HepG2 (cell line): ENCODE measurements at regions not wholly inside any gene's neighbourhood (a gene's known extent, or its start where the extent isn't known, plus 50 kb on each side); places are given as distances from the start of the nearest gene placed in this dataset.

Source experiments
- ATAC-seq: fragments of 200-7000 bp; cut with Tn5 transposase; 3 replicates; pipeline ENCODE4 v1.9.1; 2020; ENCODE audit warnings: mild to moderate bottlenecking, moderate library complexity
- BruUV-seq: library from RNA; stranded (reverse); fragments of 400-500 nt; replicated peaks from 2 replicates; lab custom pipeline; 2021; lab: Mats Ljungman, UMichigan
- CTCF ChIA-PET: fragments of 300-600 bp; formaldehyde crosslinking; extraction: SDS; loops from one replicate; lab custom pipeline; 2021; ENCODE audit warnings: low total read pairs, inconsistent platforms, low intra/inter-chr PET ratio; lab: Yijun Ruan, JAX
- POLR2A ChIA-PET: fragments of 350-600 bp; sonication (Branson Sonifier 250); formaldehyde crosslinking; loops from one replicate; lab custom pipeline; 2020; ENCODE audit warnings: antibody characterized with exemption, inconsistent platforms; lab: Yijun Ruan, JAX
- DNase-seq: peaks from one replicate; pipeline ENCODE4 v3.0.0-alpha.2; 2015; ENCODE audit warnings: low spot score
- FAIRE-seq: peaks from 3 replicates; lab custom pipeline; 2011; peaks lifted over from hg19 to GRCh38; lab: Jason Lieb, UNC
- H2AFZ ChIP-seq: one replicate; pipeline ENCODE4 v1.6.1; 2011; ENCODE audit warnings: low read length, inconsistent platforms
- H3K27ac ChIP-seq: fragments of 300-600 bp; 3 replicates; pipeline ENCODE4 v1.8.0; 2011; ENCODE audit warnings: mixed run types, mild to moderate bottlenecking, mixed read lengths, low read length, inconsistent platforms; ENCODE audit not compliant: insufficient read depth; ENCODE audit errors: extremely low read length
- H3K27me3 ChIP-seq, 2 experiments: fragments of 200-600 bp in 1 of 2; 2 replicates in 1 of 2; 3 replicates in 1 of 2; pipeline versions ENCODE4 v1.6.0 to v1.8.0; 2011; ENCODE audit warnings: low read length in 2 of 2, mild to moderate bottlenecking in 2 of 2, moderate library complexity in 2 of 2, inconsistent platforms in 1 of 2; ENCODE audit not compliant: insufficient read depth in 2 of 2, control insufficient read depth in 1 of 2
- H3K36me3 ChIP-seq, 2 experiments: fragments of 200-600 bp in 1 of 2; replicated peaks in 1 of 2; 2 replicates in 1 of 2; 3 replicates in 1 of 2; pipeline versions ENCODE4 v1.5.1 to v1.8.0; 2011; ENCODE audit warnings: low read length in 2 of 2, inconsistent platforms in 1 of 2; ENCODE audit not compliant: insufficient read depth in 2 of 2, control insufficient read depth in 1 of 2
- H3K4me1 ChIP-seq: 2 replicates; pipeline ENCODE4 v1.5.1; 2012; ENCODE audit warnings: low read length, inconsistent platforms; ENCODE audit not compliant: insufficient read depth
- H3K4me2 ChIP-seq: 2 replicates; pipeline ENCODE4 v1.6.0; 2011; ENCODE audit warnings: low read depth, low read length, inconsistent platforms
- H3K4me3 ChIP-seq, 3 experiments: fragments of 200-600 bp in 1 of 3; sonication (generic), shearing (Covaris generic) in 1 of 3; replicated peaks in 1 of 3; 2 replicates each; pipeline ENCODE4 v1.5.1; 2011 to 2016; ENCODE audit warnings: low read length in 3 of 3, inconsistent platforms in 2 of 3, low read depth in 2 of 3, mild to moderate bottlenecking in 2 of 3, control low read depth in 1 of 3, mixed read lengths in 1 of 3; ENCODE audit not compliant: insufficient read depth in 1 of 3
- H3K79me2 ChIP-seq: one replicate; pipeline ENCODE4 v1.6.1; 2011; ENCODE audit warnings: low read length, inconsistent platforms; ENCODE audit not compliant: insufficient read depth
- H3K9ac ChIP-seq: 2 replicates; pipeline ENCODE4 v1.6.0; 2011; ENCODE audit warnings: mild to moderate bottlenecking, low read depth, low read length, inconsistent platforms; ENCODE audit not compliant: insufficient read depth
- H3K9me3 ChIP-seq: 2 replicates; pipeline ENCODE4 v1.5.1; 2012; ENCODE audit warnings: mild to moderate bottlenecking, low read length
- H4K20me1 ChIP-seq: 2 replicates; pipeline ENCODE4 v1.6.0; 2011; ENCODE audit warnings: inconsistent platforms, mild to moderate bottlenecking, low read length, moderate library complexity; ENCODE audit not compliant: insufficient read depth
- GATAD2A ChIP-seq: IDR thresholded peaks from 2 replicates; pipeline ENCODE4 v1.6.1; 2016
- HMG20A ChIP-seq: IDR thresholded peaks from 2 replicates; pipeline ENCODE4 v1.6.1; 2016; ENCODE audit warnings: borderline replicate concordance
- PRDM15 ChIP-seq: sonication (generic); formaldehyde crosslinking; IDR thresholded peaks from 2 replicates; pipeline ENCODE4 v1.4.0; 2020; ENCODE audit warnings: missing genetic modification reagents
- SNRNP70 ChIP-seq: fragments of 200-400 bp; formaldehyde crosslinking; IDR thresholded peaks from 2 replicates; pipeline ENCODE4 v1.6.1; 2017; ENCODE audit warnings: mild to moderate bottlenecking, low read depth, low read length, moderate library complexity
- ZNF407 ChIP-seq: sonication (generic); formaldehyde crosslinking; IDR thresholded peaks from one replicate; pipeline ENCODE4 v1.5.1; 2020; ENCODE audit warnings: mild to moderate bottlenecking, missing genetic modification reagents; ENCODE audit errors: not compliant biosample characterization
- ZNF562 ChIP-seq: sonication (generic); formaldehyde crosslinking; IDR thresholded peaks from 2 replicates; pipeline ENCODE4 v1.8.0; 2022; ENCODE audit warnings: missing genetic modification reagents, borderline replicate concordance
- ZNF7 ChIP-seq: IDR thresholded peaks from 2 replicates; pipeline ENCODE4 v1.6.1; 2016; ENCODE audit warnings: missing biosample characterization, missing genetic modification reagents
- ZNF770 ChIP-seq: sonication (generic); formaldehyde crosslinking; IDR thresholded peaks from 2 replicates; pipeline ENCODE4 v1.5.0; 2020; ENCODE audit warnings: mild to moderate bottlenecking, missing genetic modification reagents
- ZNF891 ChIP-seq: sonication (generic); formaldehyde crosslinking; IDR thresholded peaks from 2 replicates; pipeline ENCODE4 v1.5.0; 2020; ENCODE audit warnings: mild to moderate bottlenecking, missing genetic modification reagents
- ZSCAN21 ChIP-seq: sonication (generic); formaldehyde crosslinking; IDR thresholded peaks from 2 replicates; pipeline ENCODE4 v1.8.0; 2022; ENCODE audit warnings: mild to moderate bottlenecking, missing genetic modification reagents, moderate library complexity, borderline replicate concordance
- whole genome bisulfite sequencing: methylation state at CpG from one replicate; pipeline ENCODE4 v1.1.6; 2017; ENCODE audit warnings: low lambda C conversion rate; 5-methylcytosine and 5-hydroxymethylcytosine counted together
- in situ Hi-C: cut with HindIII; loops from 2 replicates; pipeline ENCODE4 v1.10.0; 2017; ENCODE audit warnings: low pct_unique_long_range_greater_than_20kb; ENCODE audit not compliant: extremely low pct_ligation_motif_present
- intact Hi-C: fragments of 100-400 bp; cut with micrococcal nuclease; formaldehyde crosslinking; loops from one replicate; pipeline ENCODE4 v1.10.0; 2022; ENCODE audit not compliant: unreplicated experiment

- TF ChIP-seq ZNF7 (CRISPR knock-in tag) (no peak), GATAD2A (CRISPR knock-in tag) (no peak), ZSCAN21 (CRISPR knock-in tag) (no peak), HMG20A (CRISPR knock-in tag) (no peak), ZNF562 (CRISPR knock-in tag) (no peak)
Observed at GRCh38 chr5:161201558-161201957, 345.0 kb downstream of the GABRB2 start (continued).

- Histone ChIP-seq H3K27me3 (no peaks in the 10 kb centered on the region), H3K36me3 (no peaks in the 10 kb centered on the region), H3K4me1 (no peaks in the 10 kb centered on the region), H3K79me2 (no peaks in the 10 kb centered on the region), H3K27ac (no peak overlapping the region), H3K4me2 (no peak overlapping the region), H3K9me3 (no peaks in the 10 kb centered on the region), H3K4me3 (no peak overlapping the region), H2AFZ (no peak overlapping the region), H4K20me1 (no peaks in the 10 kb centered on the region), H3K9ac (no peak overlapping the region)
- no TSS peak for BruUV-seq
- intact Hi-C loops (no loop called here), in situ Hi-C loops (no loop called here)
- POLR2A ChIA-PET, result no interaction called here
- ATAC-seq (no peak), DNase-seq (no peak), FAIRE-seq (no peak)
- 2% methylated on average over 2 of the region's 2 CpGs for WGBS
- CTCF ChIA-PET, result no interaction called here
- no peak for TF ChIP-seq PRDM15 (CRISPR knock-in tag)
- TF ChIP-seq ZNF891, result no peak
- TF ChIP-seq ZNF770 (CRISPR knock-in tag), result no peak
- no peak for TF ChIP-seq ZNF407 (CRISPR knock-in tag)
- no peak for TF ChIP-seq SNRNP70
Observed at GRCh38 chr5:161190778-161191177, 338.8 kb upstream of the ATP10B start.
